Neuron (in vitro differentiated cells): ENCODE measurements at regions not wholly inside any gene's neighbourhood (a gene's known extent, or its start where the extent isn't known, plus 50 kb on each side); places are given as distances from the start of the nearest gene placed in this dataset.
A peak's percentile ranks its signal among the peaks of the same experiment; 100 is the strongest.

Source experiments
- H2AFZ ChIP-seq: one replicate; pipeline ENCODE4 v1.6.1; 2013; ENCODE audit warnings: low read depth, mild to moderate bottlenecking, inconsistent platforms, low read length, moderate library complexity
- H3K27me3 ChIP-seq: one replicate; pipeline ENCODE4 v1.6.1; 2013; ENCODE audit warnings: low read length; ENCODE audit not compliant: insufficient read depth
- H3K36me3 ChIP-seq: one replicate; pipeline ENCODE4 v1.6.1; 2013; ENCODE audit warnings: low read length; ENCODE audit not compliant: insufficient read depth
- H3K4me1 ChIP-seq: one replicate; pipeline ENCODE4 v1.6.1; 2013; ENCODE audit warnings: low read length; ENCODE audit not compliant: insufficient read depth
- H3K4me3 ChIP-seq: 2 replicates; pipeline ENCODE4 v1.5.1; 2013; ENCODE audit warnings: mild to moderate bottlenecking, low read length, moderate library complexity
- H3K9me3 ChIP-seq: one replicate; pipeline ENCODE4 v1.6.1; 2013; ENCODE audit warnings: low read length

- H2AFZ ChIP-seq: peak overlapping the region; percentile 61
- H3K9me3 ChIP-seq: no peaks in the 10 kb centered on the region
- H3K36me3 ChIP-seq: no peaks in the 10 kb centered on the region
- H3K4me1 ChIP-seq: peaks cover 15% of the 10 kb centered on the region
- H3K4me3 ChIP-seq: no peak overlapping the region
- H3K27me3 ChIP-seq: no peaks in the 10 kb centered on the region
These were observed 51.0 kb upstream of the SNRPB2 start for GRCh38 chr20:16678779-16679178.

- no peaks in the 10 kb centered on the region for H3K9me3 ChIP-seq
- peaks cover 15% of the 10 kb centered on the region for H3K4me1 ChIP-seq
- no peaks in the 10 kb centered on the region for H3K27me3 ChIP-seq
- H3K4me3 ChIP-seq: no peak overlapping the region
- no peaks in the 10 kb centered on the region for H3K36me3 ChIP-seq
- no peak overlapping the region for H2AFZ ChIP-seq
These were observed 52.9 kb upstream of the SNRPB2 start for GRCh38 chr20:16676891-16677290.

- Histone ChIP-seq H3K4me3 (no peak overlapping the region), H3K27me3 (no peaks in the 10 kb centered on the region), H2AFZ (no peak overlapping the region), H3K4me1 (peaks cover 14% of the 10 kb centered on the region), H3K9me3 (no peaks in the 10 kb centered on the region), H3K36me3 (no peaks in the 10 kb centered on the region)
These were observed 54.7 kb upstream of the SNRPB2 start for GRCh38 chr20:16675001-16675564.

- Histone ChIP-seq H3K4me3 (no peak overlapping the region), H2AFZ (no peak overlapping the region), H3K36me3 (no peaks in the 10 kb centered on the region), H3K27me3 (no peaks in the 10 kb centered on the region), H3K9me3 (no peaks in the 10 kb centered on the region), H3K4me1 (peaks cover 10% of the 10 kb centered on the region)
These were observed 55.6 kb upstream of the SNRPB2 start for GRCh38 chr20:16674243-16674642.

- Histone ChIP-seq H2AFZ (no peak overlapping the region), H3K36me3 (no peaks in the 10 kb centered on the region), H3K4me3 (no peak overlapping the region), H3K9me3 (no peaks in the 10 kb centered on the region), H3K27me3 (no peaks in the 10 kb centered on the region), H3K4me1 (no peaks in the 10 kb centered on the region)
These were observed 57.5 kb upstream of the SNRPB2 start for GRCh38 chr20:16672299-16672698.

GRCh38 chr20:16671753-16672152, 58.1 kb upstream of the SNRPB2 start:
- Histone ChIP-seq H3K4me3 (no peak overlapping the region), H3K36me3 (no peaks in the 10 kb centered on the region), H2AFZ (no peak overlapping the region), H3K27me3 (no peaks in the 10 kb centered on the region), H3K9me3 (no peaks in the 10 kb centered on the region), H3K4me1 (no peaks in the 10 kb centered on the region)

GRCh38 chr20:16666272-16666671, 63.6 kb upstream of the SNRPB2 start:
- Histone ChIP-seq H2AFZ (no peak overlapping the region), H3K9me3 (no peaks in the 10 kb centered on the region), H3K36me3 (no peaks in the 10 kb centered on the region), H3K4me1 (peaks cover 2% of the 10 kb centered on the region), H3K27me3 (peaks cover 2% of the 10 kb centered on the region), H3K4me3 (no peak overlapping the region)

GRCh38 chr20:16664020-16664419, 65.8 kb upstream of the SNRPB2 start:
- Histone ChIP-seq H2AFZ (no peak overlapping the region), H3K4me1 (peaks cover 2% of the 10 kb centered on the region), H3K27me3 (peaks cover 2% of the 10 kb centered on the region), H3K9me3 (no peaks in the 10 kb centered on the region), H3K36me3 (no peaks in the 10 kb centered on the region), H3K4me3 (no peak overlapping the region)

GRCh38 chr20:16662467-16662866, 67.4 kb upstream of the SNRPB2 start:
- Histone ChIP-seq H3K27me3 (peaks cover 2% of the 10 kb centered on the region), H3K4me1 (peaks cover 2% of the 10 kb centered on the region), H2AFZ (no peak overlapping the region), H3K9me3 (no peaks in the 10 kb centered on the region), H3K4me3 (no peak overlapping the region), H3K36me3 (no peaks in the 10 kb centered on the region)

GRCh38 chr20:16661756-16662155, 68.1 kb upstream of the SNRPB2 start:
- no peak overlapping the region for H3K4me3 ChIP-seq
- no peaks in the 10 kb centered on the region for H3K9me3 ChIP-seq
- peaks cover 2% of the 10 kb centered on the region for H3K27me3 ChIP-seq
- no peak overlapping the region for H2AFZ ChIP-seq
- no peaks in the 10 kb centered on the region for H3K36me3 ChIP-seq
- H3K4me1 ChIP-seq: peaks cover 2% of the 10 kb centered on the region

- Histone ChIP-seq H2AFZ (no peak overlapping the region), H3K4me1 (no peaks in the 10 kb centered on the region), H3K9me3 (no peaks in the 10 kb centered on the region), H3K36me3 (no peaks in the 10 kb centered on the region), H3K4me3 (no peak overlapping the region), H3K27me3 (no peaks in the 10 kb centered on the region)
These were observed 74.8 kb upstream of the SNRPB2 start for GRCh38 chr20:16654858-16655535.

- Histone ChIP-seq H3K27me3 (no peaks in the 10 kb centered on the region), H3K4me1 (peaks cover 5% of the 10 kb centered on the region), H3K36me3 (no peaks in the 10 kb centered on the region), H2AFZ (no peak overlapping the region), H3K4me3 (no peak overlapping the region), H3K9me3 (no peaks in the 10 kb centered on the region)
These were observed 76.6 kb upstream of the SNRPB2 start for GRCh38 chr20:16653266-16653665.

- no peaks in the 10 kb centered on the region for H3K36me3 ChIP-seq
- H3K4me1 ChIP-seq: peaks cover 17% of the 10 kb centered on the region
- H3K4me3 ChIP-seq: no peak overlapping the region
These were observed 74.8 kb upstream of the KIF16B start for GRCh38 chr20:16647875-16648597.

More at GRCh38 chr20:16647875-16648597, 74.8 kb upstream of the KIF16B start:
- Histone ChIP-seq H3K9me3 (no peaks in the 10 kb centered on the region), H2AFZ (peak overlapping the region; percentile 44), H3K27me3 (no peaks in the 10 kb centered on the region)
